GM20000 (cell line): ENCODE measurements at regions not wholly inside any gene's neighbourhood (a gene's known extent, or its start where the extent isn't known, plus 50 kb on each side); places are given as distances from the start of the nearest gene placed in this dataset.

Source experiments
- DNase-seq: peaks from one replicate; pipeline ENCODE4 v3.0.0; 2012; ENCODE audit warnings: low spot score
- CTCF ChIP-seq: IDR thresholded peaks from 2 replicates; pipeline ENCODE4 v1.5.1; 2012; ENCODE audit warnings: mild to moderate bottlenecking, control low read depth; ENCODE audit errors: extremely low read depth, missing control alignments

GRCh38 chr21:38747810-38748209 lies 57.9 kb upstream of the ETS2 start:
- DNase-seq: no peak
- no peak for TF ChIP-seq CTCF

GRCh38 chr21:38751379-38752050 lies 54.2 kb upstream of the ETS2 start:
- no peak for TF ChIP-seq CTCF
- DNase-seq: no peak

GRCh38 chr21:38752051-38752505 lies 53.7 kb upstream of the ETS2 start:
- DNase-seq: no peak
- no peak for TF ChIP-seq CTCF

- TF ChIP-seq CTCF: no peak
Observed at GRCh38 chr21:38753114-38753513, 52.6 kb upstream of the ETS2 start.

GRCh38 chr21:38753557-38753971 lies 52.2 kb upstream of the ETS2 start:
- no peak for DNase-seq
- no peak for TF ChIP-seq CTCF

More at GRCh38 chr21:38753114-38753513, 52.6 kb upstream of the ETS2 start:
- DNase-seq: no peak
